ENCODE measurements at regions not wholly inside any gene's neighbourhood (a gene's known extent, or its start where the extent isn't known, plus 50 kb on each side); places are given as distances from the start of the nearest gene placed in this dataset.

GRCh38 chr5:164713682-164714081 lies 1208.3 kb downstream of the MAT2B start:
- TF ChIP-seq, protein P1, sequence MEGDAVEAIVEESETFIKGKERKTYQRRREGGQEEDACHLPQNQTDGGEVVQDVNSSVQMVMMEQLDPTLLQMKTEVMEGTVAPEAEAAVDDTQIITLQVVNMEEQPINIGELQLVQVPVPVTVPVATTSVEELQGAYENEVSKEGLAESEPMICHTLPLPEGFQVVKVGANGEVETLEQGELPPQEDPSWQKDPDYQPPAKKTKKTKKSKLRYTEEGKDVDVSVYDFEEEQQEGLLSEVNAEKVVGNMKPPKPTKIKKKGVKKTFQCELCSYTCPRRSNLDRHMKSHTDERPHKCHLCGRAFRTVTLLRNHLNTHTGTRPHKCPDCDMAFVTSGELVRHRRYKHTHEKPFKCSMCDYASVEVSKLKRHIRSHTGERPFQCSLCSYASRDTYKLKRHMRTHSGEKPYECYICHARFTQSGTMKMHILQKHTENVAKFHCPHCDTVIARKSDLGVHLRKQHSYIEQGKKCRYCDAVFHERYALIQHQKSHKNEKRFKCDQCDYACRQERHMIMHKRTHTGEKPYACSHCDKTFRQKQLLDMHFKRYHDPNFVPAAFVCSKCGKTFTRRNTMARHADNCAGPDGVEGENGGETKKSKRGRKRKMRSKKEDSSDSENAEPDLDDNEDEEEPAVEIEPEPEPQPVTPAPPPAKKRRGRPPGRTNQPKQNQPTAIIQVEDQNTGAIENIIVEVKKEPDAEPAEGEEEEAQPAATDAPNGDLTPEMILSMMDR (IDR thresholded peaks at IDR 0.05; ENCODE audit: low read depth, low read length, missing control alignments): no peak
- in situ Hi-C loops (cut with HindIII; ENCODE audit: low sequenced_read_pairs): no loop called here

DNA sequence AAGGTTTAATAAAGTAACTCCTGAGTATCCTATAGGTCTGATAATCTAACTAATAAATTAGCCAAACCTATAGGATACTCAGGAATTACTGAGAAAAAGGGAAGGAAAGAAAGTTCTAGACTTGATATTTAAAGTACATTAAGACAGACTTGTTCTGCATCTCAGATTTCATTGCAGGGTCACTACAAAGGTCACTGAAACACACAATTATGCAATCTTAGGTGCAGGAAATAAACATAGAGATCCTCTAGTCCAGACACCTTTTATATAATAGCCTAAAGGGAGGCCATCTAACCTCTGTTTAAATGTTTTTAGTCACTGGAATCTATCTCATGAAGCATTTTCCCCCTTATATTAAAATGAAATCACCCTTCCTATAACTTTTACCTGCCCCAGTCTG lies 1215.7 kb downstream of the MAT2B start:
- TF ChIP-seq, protein P1 (IDR thresholded peaks at IDR 0.05; ENCODE audit: low read depth, low read length, missing control alignments): no peak

More at GRCh38 chr5:164713682-164714081, 1208.3 kb downstream of the MAT2B start:
- H3K4me3 ChIP-seq (ENCODE audit: low read depth, low read length): no peak overlapping the region
- DNase-seq (ENCODE audit: low read depth): no peak

DNA sequence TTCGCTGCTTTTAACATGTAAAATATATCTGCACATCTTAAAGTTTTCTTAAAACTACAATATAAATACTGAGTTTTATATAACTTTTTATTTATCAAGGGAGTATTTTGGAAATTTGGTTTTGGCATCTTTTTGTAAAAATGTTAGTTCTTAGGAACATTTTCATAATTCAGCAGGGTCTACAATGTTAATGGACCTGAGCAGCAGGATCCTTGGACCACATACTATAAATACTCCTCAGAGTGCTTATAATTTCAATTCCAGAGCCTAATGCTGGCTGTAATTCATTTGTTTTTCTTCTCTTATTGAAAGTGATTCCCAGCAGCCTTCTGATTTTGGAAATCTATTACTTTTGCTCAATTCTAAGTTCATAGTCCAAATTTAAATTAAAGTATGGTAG lies 1216.2 kb downstream of the MAT2B start:
- TF ChIP-seq, protein P1 (IDR thresholded peaks at IDR 0.05; ENCODE audit: low read depth, low read length, missing control alignments): no peak
- in situ Hi-C loops (cut with HindIII; ENCODE audit: low sequenced_read_pairs): no loop called here
- no peak overlapping the region for H3K4me3 ChIP-seq (ENCODE audit: low read depth, low read length)

More for the DNA sequence above, 1215.7 kb downstream of the MAT2B start:
- DNase-seq (ENCODE audit: low read depth): no peak
- in situ Hi-C loops (cut with HindIII; ENCODE audit: low sequenced_read_pairs): no loop called here
- H3K4me3 ChIP-seq (ENCODE audit: low read depth, low read length): no peak overlapping the region

DNA sequence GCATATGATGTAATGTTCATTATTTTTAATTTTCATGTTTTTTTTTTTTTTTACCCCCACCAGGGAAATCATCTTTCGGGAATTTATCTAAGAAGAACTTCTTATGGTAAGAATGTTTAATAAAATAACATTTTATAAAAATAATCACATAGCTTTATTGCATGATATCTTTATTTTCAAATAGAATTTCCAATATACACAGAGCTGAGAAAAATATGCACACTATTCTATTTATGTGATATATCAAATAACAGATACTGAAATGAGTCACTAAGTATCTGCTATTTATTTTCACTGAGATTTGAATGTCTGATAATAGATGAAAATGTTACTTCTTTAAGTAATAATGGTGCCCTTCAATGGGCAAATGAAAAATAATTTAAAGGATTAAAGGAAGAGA lies 1217.3 kb downstream of the MAT2B start:
- TF ChIP-seq, protein P1 (IDR thresholded peaks at IDR 0.05; ENCODE audit: low read depth, low read length, missing control alignments): no peak
- DNase-seq (ENCODE audit: low read depth): no peak
- in situ Hi-C loops (cut with HindIII; ENCODE audit: low sequenced_read_pairs): no loop called here

More for the DNA sequence above, 1216.2 kb downstream of the MAT2B start:
- no peak for DNase-seq (ENCODE audit: low read depth)

DNA sequence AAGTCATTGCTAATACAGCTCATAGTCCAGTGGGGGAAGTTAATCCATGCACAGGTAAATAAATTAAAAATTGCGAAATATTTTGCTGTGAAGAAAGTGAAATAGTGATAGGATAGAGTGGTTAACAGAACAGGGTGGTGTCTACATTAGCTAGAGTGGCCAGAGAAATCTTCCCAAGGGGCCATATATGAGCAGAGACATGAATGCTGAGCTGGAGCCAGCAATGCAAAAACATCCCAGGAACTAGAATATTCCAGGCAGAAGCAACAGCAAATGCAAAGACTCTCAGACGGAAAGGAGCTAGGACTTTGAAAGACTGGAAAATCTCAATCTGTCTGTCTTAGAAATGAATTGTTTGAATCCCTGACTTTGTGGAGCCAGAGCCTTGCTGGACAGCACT lies 1221.6 kb downstream of the MAT2B start:
- no peak for DNase-seq (ENCODE audit: low read depth)
- H3K4me3 ChIP-seq (ENCODE audit: low read depth, low read length): no peak overlapping the region
- TF ChIP-seq, protein P1 (IDR thresholded peaks at IDR 0.05; ENCODE audit: low read depth, low read length, missing control alignments): no peak
- in situ Hi-C loops (cut with HindIII; ENCODE audit: low sequenced_read_pairs): no loop called here

More for the DNA sequence above, 1217.3 kb downstream of the MAT2B start:
- H3K4me3 ChIP-seq (ENCODE audit: low read depth, low read length): no peak overlapping the region

DNA sequence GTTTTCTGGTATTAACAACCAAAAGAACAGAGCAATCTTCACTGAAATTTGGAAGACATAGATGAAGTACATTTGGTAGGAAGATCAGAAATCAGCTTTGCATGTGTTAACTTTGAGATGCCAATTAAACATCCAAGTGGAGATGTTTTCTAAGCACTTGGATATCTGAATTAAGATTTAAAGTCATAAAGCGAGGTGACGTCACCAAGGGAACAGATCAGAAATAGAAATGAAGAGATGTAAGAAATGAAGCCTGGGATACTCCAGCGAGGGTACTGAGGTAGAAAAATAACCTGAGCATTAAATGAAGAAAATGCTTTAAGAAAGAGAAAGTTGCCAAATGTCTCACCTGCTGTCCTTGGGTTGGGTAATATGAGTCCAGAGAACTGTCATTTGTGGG lies 1223.3 kb downstream of the MAT2B start:
- TF ChIP-seq, protein P1 (IDR thresholded peaks at IDR 0.05; ENCODE audit: low read depth, low read length, missing control alignments): no peak
- in situ Hi-C loops (cut with HindIII; ENCODE audit: low sequenced_read_pairs): no loop called here
- H3K4me3 ChIP-seq (ENCODE audit: low read depth, low read length): no peak overlapping the region
- DNase-seq (ENCODE audit: low read depth): no peak

- no peak for DNase-seq (ENCODE audit: low read depth)
- no peak overlapping the region for H3K4me3 ChIP-seq (ENCODE audit: low read depth, low read length)
- TF ChIP-seq, protein P1 (IDR thresholded peaks at IDR 0.05; ENCODE audit: low read depth, low read length, missing control alignments): no peak
- in situ Hi-C loops (cut with HindIII; ENCODE audit: low sequenced_read_pairs): no loop called here
Measured at GRCh38 chr5:164735334-164735733, 1229.9 kb downstream of the MAT2B start.

Measured in astrocyte of the cerebellum (primary cell).